Right atrium auricular region (tissue), 2 donors: ENCODE measurements at regions not wholly inside any gene's neighbourhood (a gene's known extent, or its start where the extent isn't known, plus 50 kb on each side); places are given as distances from the start of the nearest gene placed in this dataset.

ENCODE experiments used
- DNase-seq: peaks from one replicate; pipeline ENCODE4 v3.0.0-alpha.2; 2019; ENCODE audit warnings: low spot score
- H3K27ac ChIP-seq, 2 donors: fragments of 200-600 bp; sonication (generic); 1 replicate in 1 of 2; 2 replicates in 1 of 2; pipeline ENCODE4 v1.5.1; 2016 to 2019
- H3K27me3 ChIP-seq, 2 donors: fragments of 200-600 bp; sonication (generic); one replicate each; pipeline versions ENCODE4 v1.5.1 to v1.6.0; 2017 to 2019
- H3K36me3 ChIP-seq: fragments of 200-600 bp; sonication (generic); one replicate; pipeline ENCODE4 v1.5.1; 2016
- H3K4me1 ChIP-seq, 2 donors: fragments of 200-600 bp; sonication (generic); one replicate each; pipeline versions ENCODE4 v1.5.1 to v1.6.0; 2017 to 2019
- H3K4me3 ChIP-seq, 2 donors: fragments of 200-600 bp; sonication (generic); 1 replicate in 1 of 2; 2 replicates in 1 of 2; pipeline ENCODE4 v1.5.1; 2017 to 2019; ENCODE audit warnings: mild to moderate bottlenecking in 1 of 2, moderate library complexity in 1 of 2
- H3K9me3 ChIP-seq, 2 donors: fragments of 200-600 bp; sonication (generic); one replicate each; pipeline ENCODE4 v1.5.1; 2019
- CTCF ChIP-seq, 2 donors: fragments of 200-600 bp; sonication (generic); IDR thresholded peaks; one replicate each; pipeline ENCODE4 v1.5.1; 2019; ENCODE audit warnings: antibody characterized with exemption in 2 of 2

GRCh38 chr13:78265098-78265497 is 338.3 kb downstream of the POU4F1 start:
- Histone ChIP-seq H3K4me1 (no peaks in the 10 kb centered on the region), H3K4me3 (no peak overlapping the region), H3K27ac (no peak overlapping the region), H3K9me3 (peaks cover 0 to 4% of the 10 kb centered on the region in 2 donors), H3K27me3 (no peaks in the 10 kb centered on the region), H3K36me3 (no peaks in the 10 kb centered on the region)
- no peak for TF ChIP-seq CTCF (IDR thresholded peaks at IDR 0.05)
- DNase-seq: no peak

- Histone ChIP-seq H3K9me3 (peaks cover 0 to 4% of the 10 kb centered on the region in 2 donors), H3K27me3 (no peaks in the 10 kb centered on the region), H3K36me3 (no peaks in the 10 kb centered on the region), H3K4me3 (no peak overlapping the region), H3K4me1 (no peaks in the 10 kb centered on the region), H3K27ac (no peak overlapping the region)
- TF ChIP-seq CTCF (IDR thresholded peaks at IDR 0.05): no peak
- DNase-seq: no peak
Measured at GRCh38 chr13:78258304-78258703, 339.7 kb upstream of the EDNRB start.

- Histone ChIP-seq H3K9me3 (peaks cover 0 to 4% of the 10 kb centered on the region in 2 donors), H3K4me1 (no peaks in the 10 kb centered on the region), H3K36me3 (no peaks in the 10 kb centered on the region), H3K27me3 (no peaks in the 10 kb centered on the region), H3K4me3 (no peak overlapping the region), H3K27ac (no peak overlapping the region)
- no peak for TF ChIP-seq CTCF (IDR thresholded peaks at IDR 0.05)
- DNase-seq: no peak
Measured at GRCh38 chr13:78256484-78256883, 337.9 kb upstream of the EDNRB start.

GRCh38 chr13:78254113-78254512 is 335.5 kb upstream of the EDNRB start:
- H3K4me3 ChIP-seq: no peak overlapping the region
- H3K36me3 ChIP-seq: no peaks in the 10 kb centered on the region
- no peaks in the 10 kb centered on the region for H3K9me3 ChIP-seq
- TF ChIP-seq CTCF (IDR thresholded peaks at IDR 0.05): no peak
- H3K4me1 ChIP-seq: no peaks in the 10 kb centered on the region
- DNase-seq: no peak
- H3K27ac ChIP-seq: no peak overlapping the region
- H3K27me3 ChIP-seq: no peaks in the 10 kb centered on the region

- no peaks in the 10 kb centered on the region for H3K9me3 ChIP-seq
- no peak overlapping the region for H3K27ac ChIP-seq
- H3K36me3 ChIP-seq: no peaks in the 10 kb centered on the region
- H3K4me3 ChIP-seq: no peak overlapping the region
- no peaks in the 10 kb centered on the region for H3K27me3 ChIP-seq
- no peaks in the 10 kb centered on the region for H3K4me1 ChIP-seq
- no peak for DNase-seq
- no peak for TF ChIP-seq CTCF (IDR thresholded peaks at IDR 0.05)
Measured at GRCh38 chr13:78247362-78247761, 328.7 kb upstream of the EDNRB start.

- DNase-seq: no peak
- H3K4me3 ChIP-seq: no peak overlapping the region
- no peak overlapping the region for H3K27ac ChIP-seq
- H3K27me3 ChIP-seq: no peaks in the 10 kb centered on the region
- H3K36me3 ChIP-seq: no peaks in the 10 kb centered on the region
- no peaks in the 10 kb centered on the region for H3K9me3 ChIP-seq
- TF ChIP-seq CTCF (IDR thresholded peaks at IDR 0.05): peak; percentile 27 to 54
- no peaks in the 10 kb centered on the region for H3K4me1 ChIP-seq
Measured at GRCh38 chr13:78241278-78241919, 322.8 kb upstream of the EDNRB start.
